ENCODE measurements at regions not wholly inside any gene's neighbourhood (a gene's known extent, or its start where the extent isn't known, plus 50 kb on each side); places are given as distances from the start of the nearest gene placed in this dataset.

DNA sequence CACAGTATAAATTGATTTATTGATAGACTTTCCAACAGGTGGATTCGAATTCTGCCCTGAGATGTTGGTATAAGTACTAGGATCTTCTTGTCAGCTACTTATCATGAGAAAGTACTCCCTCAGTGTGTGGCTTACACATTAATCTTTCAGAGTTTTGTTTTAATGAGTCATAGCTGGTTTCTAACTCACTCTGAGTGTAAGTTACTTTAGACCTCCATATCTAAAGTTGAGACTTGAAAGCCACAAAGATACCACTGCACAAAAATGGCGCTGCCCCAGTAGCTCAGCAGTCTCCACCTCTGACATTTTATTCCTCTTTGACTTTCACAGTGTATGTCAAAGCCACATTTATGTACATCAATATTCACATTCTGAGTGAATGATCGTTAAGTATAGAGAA is 318.5 kb downstream of the ARAP2 start:
- Histone ChIP-seq H3K4me1 (no peaks in the 10 kb centered on the region), H3K9me3 (no peaks in the 10 kb centered on the region), H3K4me3 (no peak overlapping the region), H3K36me3 (no peaks in the 10 kb centered on the region), H3K27me3 (no peaks in the 10 kb centered on the region), H3K27ac (no peak overlapping the region)
- no peak for ATAC-seq
- TF ChIP-seq, protein P1, sequence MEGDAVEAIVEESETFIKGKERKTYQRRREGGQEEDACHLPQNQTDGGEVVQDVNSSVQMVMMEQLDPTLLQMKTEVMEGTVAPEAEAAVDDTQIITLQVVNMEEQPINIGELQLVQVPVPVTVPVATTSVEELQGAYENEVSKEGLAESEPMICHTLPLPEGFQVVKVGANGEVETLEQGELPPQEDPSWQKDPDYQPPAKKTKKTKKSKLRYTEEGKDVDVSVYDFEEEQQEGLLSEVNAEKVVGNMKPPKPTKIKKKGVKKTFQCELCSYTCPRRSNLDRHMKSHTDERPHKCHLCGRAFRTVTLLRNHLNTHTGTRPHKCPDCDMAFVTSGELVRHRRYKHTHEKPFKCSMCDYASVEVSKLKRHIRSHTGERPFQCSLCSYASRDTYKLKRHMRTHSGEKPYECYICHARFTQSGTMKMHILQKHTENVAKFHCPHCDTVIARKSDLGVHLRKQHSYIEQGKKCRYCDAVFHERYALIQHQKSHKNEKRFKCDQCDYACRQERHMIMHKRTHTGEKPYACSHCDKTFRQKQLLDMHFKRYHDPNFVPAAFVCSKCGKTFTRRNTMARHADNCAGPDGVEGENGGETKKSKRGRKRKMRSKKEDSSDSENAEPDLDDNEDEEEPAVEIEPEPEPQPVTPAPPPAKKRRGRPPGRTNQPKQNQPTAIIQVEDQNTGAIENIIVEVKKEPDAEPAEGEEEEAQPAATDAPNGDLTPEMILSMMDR (IDR thresholded peaks at IDR 0.05) = no peak
- no peak for DNase-seq
- intact Hi-C loops (cut with DNase I) = no loop called here

- Histone ChIP-seq H3K27me3 (no peaks in the 10 kb centered on the region), H3K4me3 (no peak overlapping the region), H3K36me3 (no peaks in the 10 kb centered on the region), H3K27ac (no peak overlapping the region), H3K9me3 (no peaks in the 10 kb centered on the region), H3K4me1 (no peaks in the 10 kb centered on the region)
- TF ChIP-seq, protein P1 (IDR thresholded peaks at IDR 0.05) = no peak
- intact Hi-C loops (cut with DNase I) = no loop called here
- no peak for DNase-seq
- no peak for ATAC-seq
Measured at GRCh38 chr4:35926788-35927187, 317.5 kb downstream of the ARAP2 start.

DNA sequence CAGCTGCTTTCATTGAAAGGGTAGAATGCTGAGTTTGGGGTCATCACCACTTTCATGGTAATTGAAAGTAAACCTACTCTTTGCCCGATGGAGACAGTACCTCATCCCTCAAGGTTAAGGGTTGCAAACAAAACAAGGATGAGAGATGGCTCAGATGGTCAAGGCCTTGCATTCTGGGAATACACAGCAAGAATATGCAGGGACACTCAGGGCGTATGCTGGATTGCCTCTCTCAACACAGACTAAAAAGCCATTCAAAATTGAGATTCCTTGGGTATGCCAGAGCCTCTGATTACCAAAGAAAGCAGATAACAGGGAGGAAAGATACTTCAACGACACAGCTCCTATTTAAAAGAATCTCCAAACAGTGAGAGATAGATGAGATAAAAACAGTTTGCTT is 310.4 kb downstream of the ARAP2 start:
- Histone ChIP-seq H3K4me1 (no peaks in the 10 kb centered on the region), H3K4me3 (no peak overlapping the region), H3K27ac (no peak overlapping the region), H3K36me3 (no peaks in the 10 kb centered on the region), H3K27me3 (no peaks in the 10 kb centered on the region), H3K9me3 (no peaks in the 10 kb centered on the region)
- intact Hi-C loops (cut with DNase I) = no loop called here
- ATAC-seq = no peak
- TF ChIP-seq, protein P1 (IDR thresholded peaks at IDR 0.05) = no peak
- no peak for DNase-seq

DNA sequence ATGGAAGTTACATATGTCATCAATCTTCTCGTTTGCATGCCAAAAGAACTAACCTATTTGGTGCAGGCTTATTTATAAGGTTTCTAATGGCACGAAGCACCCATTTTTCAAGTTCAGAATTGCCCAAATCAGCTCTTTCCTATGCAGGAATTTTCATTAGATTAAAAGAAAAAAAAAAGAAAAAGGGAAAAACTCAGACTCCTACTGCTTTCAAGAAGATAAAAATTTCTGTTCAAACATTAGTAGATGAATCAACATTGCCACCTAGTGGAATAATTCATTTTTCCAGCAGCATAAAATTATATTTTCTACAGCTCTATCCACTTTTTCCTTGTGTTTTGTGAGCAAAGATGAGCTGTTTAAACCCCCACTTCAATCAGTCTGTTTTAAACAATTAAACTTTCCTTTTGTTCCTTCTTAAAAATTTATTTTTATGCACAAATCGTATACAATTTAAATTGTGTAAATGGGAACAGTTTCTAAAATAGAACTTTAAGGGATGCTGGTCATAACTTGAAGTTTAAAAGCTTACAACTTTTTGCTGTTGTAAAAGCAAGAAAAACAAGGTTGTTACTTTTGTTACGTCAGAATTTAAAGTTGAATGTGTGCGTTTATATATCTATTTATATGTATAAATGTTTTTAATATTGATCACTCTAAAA is 309.9 kb downstream of the ARAP2 start:
- DNase-seq (no peak), ATAC-seq (no peak)
- H3K4me3 ChIP-seq = no peak overlapping the region
- no peaks in the 10 kb centered on the region for H3K27me3 ChIP-seq
- TF ChIP-seq, protein P1 (IDR thresholded peaks at IDR 0.05) = peak; percentile 59
- no peak overlapping the region for H3K27ac ChIP-seq
- H3K4me1 ChIP-seq = no peaks in the 10 kb centered on the region
- H3K9me3 ChIP-seq = no peaks in the 10 kb centered on the region
- no peaks in the 10 kb centered on the region for H3K36me3 ChIP-seq
- intact Hi-C loops (cut with DNase I) = no loop called here

GRCh38 chr4:35938936-35939335 is 305.4 kb downstream of the ARAP2 start:
- H3K27ac ChIP-seq = no peak overlapping the region
- H3K27me3 ChIP-seq = no peaks in the 10 kb centered on the region
- H3K36me3 ChIP-seq = no peaks in the 10 kb centered on the region
- TF ChIP-seq, protein P1 (IDR thresholded peaks at IDR 0.05) = no peak
- H3K9me3 ChIP-seq = no peaks in the 10 kb centered on the region
- ATAC-seq = no peak
- H3K4me3 ChIP-seq = no peak overlapping the region
- intact Hi-C loops (cut with DNase I) = no loop called here
- no peak for DNase-seq
- H3K4me1 ChIP-seq = no peaks in the 10 kb centered on the region

GRCh38 chr4:35939751-35940150 is 304.6 kb downstream of the ARAP2 start:
- H3K27me3 ChIP-seq = no peaks in the 10 kb centered on the region
- H3K4me3 ChIP-seq = no peak overlapping the region
- H3K27ac ChIP-seq = no peak overlapping the region
- TF ChIP-seq, protein P1 (IDR thresholded peaks at IDR 0.05) = no peak
- no peak for ATAC-seq
- H3K36me3 ChIP-seq = no peaks in the 10 kb centered on the region
- no peak for DNase-seq
- H3K4me1 ChIP-seq = no peaks in the 10 kb centered on the region
- H3K9me3 ChIP-seq = no peaks in the 10 kb centered on the region
- intact Hi-C loops (cut with DNase I) = no loop called here
